GM18861 (cell line): ENCODE measurements at regions not wholly inside any gene's neighbourhood (a gene's known extent, or its start where the extent isn't known, plus 50 kb on each side); places are given as distances from the start of the nearest gene placed in this dataset.

Experiments used
- ATAC-seq: cut with Tn5 transposase; IDR thresholded peaks from one replicate; pipeline ENCODE4 v1.9.1; 2021; ENCODE audit not compliant: unreplicated experiment

DNA sequence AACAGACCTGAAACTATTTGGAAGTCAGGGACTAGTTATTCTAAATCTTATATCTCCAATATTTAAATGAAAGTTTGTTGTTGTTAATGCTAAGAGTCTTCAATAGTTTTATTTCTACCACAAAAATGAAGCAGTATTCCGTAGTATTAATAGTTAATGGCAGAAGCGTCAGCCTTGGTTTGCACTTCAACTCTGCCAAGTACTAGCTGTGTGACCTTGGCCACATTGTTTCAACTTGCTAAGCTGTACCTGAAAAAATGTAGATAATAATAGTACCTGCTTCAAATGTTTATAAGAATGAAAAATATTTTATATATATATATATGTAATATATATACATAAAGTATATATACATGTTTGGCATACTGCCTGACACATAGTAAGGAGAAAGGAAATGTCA, 354.6 kb upstream of the SATB1 start:
- ATAC-seq, result no peak

DNA sequence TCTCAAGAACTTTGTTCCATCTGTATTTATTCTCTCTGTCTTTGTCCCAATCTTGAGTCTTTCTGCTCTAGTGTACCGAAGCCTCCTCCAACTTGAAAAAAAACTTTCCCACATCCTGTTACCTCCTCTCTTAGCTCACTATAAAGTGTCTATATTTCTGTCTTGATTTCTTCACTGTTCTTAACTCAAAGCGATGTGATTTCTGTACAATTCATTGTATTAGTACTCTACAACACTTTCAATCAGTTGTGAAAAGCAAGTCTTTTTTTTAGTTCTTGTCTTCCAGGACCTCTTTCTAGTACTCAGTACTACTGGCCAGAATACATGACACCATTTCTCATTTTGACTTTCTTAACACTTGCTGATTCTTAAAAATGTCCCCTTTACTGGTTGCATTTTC, 353.5 kb upstream of the SATB1 start:
- ATAC-seq, result no peak

DNA sequence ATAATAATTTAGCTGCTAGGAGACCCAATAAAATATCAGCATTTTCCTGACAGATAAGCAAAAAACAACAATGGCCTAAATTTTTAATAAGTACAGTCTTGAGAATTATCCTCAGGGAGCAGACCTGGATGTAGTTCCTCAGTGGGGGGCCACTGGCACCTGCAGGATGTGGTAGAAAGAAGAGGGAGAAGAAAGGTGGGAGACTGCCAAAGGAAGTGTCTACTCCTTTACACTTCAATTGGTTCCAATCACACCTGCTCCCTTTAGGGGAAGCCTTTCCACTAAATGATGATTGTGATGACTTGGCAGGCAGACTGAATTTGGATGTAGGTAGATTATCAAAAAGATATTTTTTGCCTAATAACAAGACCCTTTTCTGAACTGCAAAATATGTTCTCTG, 353.0 kb upstream of the SATB1 start:
- ATAC-seq, result no peak

DNA sequence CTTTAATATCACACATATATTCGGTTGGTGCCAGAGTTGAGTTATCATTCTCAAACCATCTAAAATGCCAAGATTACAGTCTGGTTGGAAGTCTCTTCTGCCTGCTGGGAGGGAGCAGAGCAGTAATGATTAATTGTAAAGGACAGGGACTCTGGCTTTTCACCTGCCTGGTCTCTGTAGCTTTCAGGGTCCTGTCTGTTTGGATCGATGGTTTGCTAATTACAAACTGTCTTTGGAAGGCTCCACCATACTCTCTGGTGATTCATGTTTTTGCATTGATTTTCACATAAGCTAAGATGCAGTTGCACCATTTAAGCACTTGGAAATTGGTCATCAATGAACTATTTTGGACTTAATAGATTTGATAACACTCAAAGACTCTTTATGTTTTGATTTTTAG, 350.4 kb upstream of the SATB1 start:
- ATAC-seq, result no peak

DNA sequence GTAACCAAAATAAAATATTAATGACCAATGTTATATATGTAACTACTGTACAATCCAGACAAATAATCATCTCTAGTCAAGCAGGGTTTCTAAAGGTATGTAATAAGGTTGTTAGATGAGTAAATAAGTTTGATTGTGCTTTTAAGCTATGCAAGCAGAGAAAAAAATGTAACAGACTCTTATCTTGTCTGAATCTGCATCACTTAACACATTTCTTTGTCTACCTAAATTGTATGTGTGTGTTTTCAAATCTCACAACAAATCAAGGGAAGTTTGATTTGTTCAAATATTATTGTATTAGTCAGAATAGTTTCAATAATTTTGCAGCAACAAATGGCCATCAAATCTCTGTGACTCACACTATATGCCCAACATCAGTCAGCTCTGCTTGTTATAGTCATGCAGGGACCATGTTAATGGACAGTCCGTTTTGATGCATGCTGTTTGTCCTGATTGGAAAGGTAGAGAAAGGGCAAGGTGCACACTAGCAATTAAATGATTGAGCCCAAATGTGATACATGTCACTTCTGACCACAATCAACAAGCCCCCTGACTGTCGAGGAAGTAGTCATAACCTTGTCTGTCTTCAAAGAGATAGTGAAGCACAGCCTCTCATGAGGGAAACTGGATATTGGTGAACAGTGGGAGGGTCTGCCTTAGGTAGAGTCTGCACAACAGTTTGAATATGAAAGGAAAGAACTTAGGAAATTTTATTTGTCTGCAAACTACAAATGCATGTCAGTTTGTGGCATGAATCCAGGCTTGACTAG, 349.4 kb upstream of the SATB1 start:
- ATAC-seq, result no peak

DNA sequence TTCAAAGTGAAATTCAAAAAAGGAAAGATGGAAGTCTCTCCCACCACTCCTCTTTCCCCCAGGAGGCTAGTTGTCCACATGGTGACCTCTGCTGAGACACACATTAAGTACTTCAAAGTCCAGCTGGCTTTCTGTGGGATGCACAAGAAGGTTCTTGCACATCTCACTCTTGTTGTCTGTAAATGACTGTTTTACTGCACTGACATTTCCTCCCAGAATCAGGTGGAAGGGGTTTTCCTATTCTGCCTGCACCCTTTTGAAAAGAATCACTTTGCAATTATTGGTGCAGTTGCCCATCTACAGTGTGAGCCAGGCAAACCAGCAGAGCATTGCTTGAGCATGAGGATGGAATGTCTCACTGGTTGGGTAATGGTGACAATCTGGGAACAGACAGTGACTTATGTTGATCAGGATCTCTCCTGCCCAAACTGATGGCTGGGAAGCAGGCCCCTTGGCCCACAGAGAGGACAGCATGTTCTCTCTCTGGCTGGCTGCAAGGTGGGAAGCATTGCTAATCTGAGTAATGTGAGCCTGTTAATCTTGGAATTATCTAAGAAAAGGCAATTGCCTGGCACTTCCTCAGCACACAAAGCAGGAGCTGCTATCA, 347.7 kb upstream of the SATB1 start:
- no peak for ATAC-seq

DNA sequence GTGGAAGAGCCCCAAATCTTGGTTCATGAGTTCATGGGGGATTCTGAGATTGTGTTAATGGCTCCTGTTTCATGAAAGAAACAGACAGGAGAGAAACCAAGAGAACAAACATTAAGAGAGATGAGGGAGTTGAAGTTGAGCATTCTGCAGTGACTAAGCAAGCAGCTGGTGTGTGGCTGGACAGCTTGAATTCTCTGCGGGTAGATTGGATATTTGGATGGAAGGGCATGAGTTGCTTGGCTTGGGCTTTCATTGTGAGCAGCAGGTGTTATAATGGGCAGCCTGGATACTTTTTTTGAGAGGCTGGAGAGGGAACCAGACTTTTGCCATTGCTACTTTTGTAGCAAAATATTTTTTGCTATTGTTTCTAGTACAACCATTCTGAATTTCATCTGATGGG, 346.8 kb upstream of the SATB1 start:
- no peak for ATAC-seq

DNA sequence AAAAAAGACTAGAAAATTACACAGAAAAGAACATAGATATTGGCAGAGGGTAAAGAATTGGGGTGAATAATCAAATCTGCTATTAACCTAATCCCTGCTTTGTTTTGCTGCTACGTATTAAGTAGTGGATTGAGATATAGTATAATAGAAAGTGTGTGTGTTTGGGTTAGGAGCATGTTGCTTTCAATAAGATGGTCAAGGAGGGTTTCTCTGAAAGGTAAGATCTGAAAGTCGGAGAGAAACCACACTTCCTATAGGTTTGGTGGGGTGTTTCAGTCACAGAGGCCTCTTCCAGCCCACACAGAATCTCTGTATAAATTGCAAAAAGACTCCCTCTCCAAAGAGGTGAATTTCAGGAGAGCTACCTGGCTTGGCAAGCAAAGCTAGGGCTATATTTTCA, 345.7 kb upstream of the SATB1 start:
- no peak for ATAC-seq

DNA sequence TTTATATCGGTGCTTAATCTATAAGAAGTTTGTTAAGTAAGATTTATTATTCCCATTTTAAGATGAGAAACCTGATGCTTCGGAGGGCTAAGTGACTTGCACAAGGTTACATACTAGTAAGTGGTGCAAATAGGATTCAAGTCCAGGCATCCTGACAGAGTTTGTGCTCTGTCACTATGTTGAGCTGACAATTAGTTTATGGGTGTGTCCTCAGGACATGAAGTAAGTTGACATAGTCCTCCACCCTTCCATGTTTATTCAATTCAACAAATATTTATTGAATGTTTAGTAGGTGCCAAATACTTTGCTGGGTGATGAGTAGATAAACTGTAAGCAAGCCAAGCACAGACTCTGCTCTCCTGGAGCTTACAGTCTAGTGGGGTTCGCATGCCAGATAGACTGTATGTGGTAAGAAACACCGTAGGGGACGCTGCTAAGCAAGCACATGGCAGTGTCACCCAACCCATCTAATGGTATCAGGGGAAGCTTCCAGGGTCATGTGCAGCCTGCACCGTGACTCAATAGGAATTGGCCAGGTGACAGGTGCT, 342.7 kb upstream of the SATB1 start:
- ATAC-seq, result no peak

DNA sequence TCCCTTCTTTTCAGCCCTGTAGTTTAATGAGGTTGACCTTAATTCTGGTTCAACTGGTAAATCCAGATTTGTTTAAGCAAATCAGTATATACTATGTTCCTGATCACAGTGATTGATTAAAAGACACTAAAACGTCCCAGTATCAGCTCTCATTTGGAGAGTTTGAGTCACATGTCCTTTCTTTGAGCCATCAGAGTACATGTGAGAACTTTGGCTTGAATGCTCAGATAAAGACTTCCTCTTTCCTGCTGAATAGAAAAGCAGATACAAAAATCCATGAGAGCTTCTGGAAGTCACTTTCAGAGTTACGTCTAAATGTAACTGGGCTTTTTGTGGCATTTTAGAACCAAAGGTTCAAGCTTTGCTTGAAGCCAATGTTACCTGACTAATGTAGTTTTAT, 341.8 kb upstream of the SATB1 start:
- ATAC-seq, result no peak

DNA sequence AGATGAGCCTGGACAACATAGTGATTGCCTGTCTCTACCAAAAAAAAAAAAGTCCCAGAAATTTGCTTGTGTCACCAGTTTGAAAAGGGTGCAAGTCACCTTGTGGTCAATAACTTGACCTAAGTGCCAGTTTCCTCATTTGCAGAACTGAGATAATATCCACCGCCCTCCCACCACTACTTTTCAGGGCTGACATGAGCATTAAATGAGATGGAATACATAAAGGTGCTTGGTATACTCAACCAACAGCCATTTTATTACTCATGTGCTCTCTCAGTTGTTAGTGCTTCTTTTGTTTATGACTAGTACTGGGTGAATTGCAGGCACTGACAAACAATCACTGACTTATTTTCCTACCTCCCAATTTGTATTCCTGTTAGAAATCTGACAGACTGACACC, 340.5 kb upstream of the SATB1 start:
- no peak for ATAC-seq

DNA sequence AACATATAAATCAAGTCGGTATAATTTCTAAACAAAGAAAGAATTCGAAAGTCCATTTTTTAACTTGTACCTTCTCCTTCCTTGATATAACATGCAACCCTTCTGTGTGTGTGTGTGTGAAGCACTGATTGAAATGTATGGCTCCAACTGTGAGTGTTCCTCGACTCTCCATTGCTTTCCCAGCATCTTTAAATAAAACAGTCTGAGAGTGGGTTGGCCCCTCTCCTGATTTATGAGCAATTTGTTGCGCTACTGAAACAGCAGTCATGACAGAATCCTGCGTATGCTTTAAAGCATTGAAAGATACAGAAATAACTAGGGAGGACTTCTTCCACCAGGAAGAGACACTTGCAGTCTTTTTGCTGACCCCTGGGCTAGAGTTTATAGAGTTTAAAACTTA, 340.0 kb upstream of the SATB1 start:
- no peak for ATAC-seq

DNA sequence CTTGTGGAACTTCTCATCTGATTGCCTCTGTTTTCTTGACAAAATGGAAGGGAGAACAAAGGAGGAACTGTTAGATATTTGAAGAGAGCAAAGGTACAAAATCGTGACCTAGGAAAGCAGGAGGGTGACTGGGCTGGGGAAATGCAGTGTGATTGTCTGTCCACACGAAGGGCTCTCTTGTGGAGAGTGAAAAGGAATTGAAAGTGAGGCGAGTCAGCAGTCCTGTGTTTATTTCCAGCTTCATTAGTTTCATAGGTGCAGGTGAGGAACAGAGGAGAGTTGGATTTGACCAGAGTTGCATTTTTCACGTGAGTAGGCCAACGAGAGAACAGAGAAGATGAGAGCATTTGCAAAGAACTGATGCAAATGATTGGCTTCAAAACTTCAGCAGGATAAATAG, 336.4 kb upstream of the SATB1 start:
- no peak for ATAC-seq

DNA sequence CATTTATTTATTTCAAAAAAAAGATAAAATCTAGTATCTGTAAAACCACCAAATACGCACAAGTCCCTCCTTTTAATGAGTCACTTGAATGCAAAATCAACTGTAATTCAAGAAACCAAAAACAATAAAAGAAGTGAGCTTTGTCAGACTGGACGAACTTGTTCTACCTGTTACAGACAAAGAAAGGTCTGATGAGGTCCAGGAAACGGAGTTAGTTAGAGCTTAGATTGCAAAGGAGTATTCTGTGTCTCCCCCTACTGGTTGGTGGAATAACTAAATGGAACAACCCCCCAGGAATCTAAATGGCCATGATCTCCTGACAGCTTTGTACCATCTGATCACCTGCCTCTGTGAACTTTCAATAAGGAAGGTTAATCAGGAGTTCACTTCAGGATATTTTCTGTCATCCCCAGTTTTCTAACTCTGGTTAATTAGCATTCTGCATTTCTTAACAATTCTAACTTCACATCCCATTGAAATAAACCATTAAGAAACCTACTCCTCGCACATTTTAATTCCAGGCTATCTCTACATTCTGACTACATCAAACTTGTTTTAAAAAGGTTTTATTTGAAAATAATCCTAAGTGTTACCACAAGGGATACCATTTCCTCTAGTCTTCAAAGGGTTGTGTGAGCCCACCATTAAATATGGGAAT, 333.0 kb upstream of the SATB1 start:
- ATAC-seq, result peak; percentile 89

DNA sequence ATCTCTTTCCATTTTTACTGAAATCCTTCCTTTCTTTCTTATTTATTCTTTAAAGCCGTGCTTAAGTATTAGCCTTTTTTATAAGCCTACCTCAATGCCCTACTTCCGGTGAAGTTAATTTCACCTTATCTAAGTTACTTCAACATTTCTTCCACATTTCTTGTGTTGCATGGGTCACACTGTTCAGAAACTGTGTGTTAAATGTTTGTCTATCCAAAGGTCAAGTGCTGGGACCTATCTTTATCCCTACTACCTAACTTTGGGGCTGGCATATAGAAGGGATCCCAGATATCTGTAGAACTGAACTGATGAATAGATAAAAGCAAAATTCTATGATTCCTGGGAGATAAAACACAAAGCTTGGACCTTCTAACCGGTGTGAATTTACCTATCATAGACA, 332.3 kb upstream of the SATB1 start:
- ATAC-seq, result no peak

DNA sequence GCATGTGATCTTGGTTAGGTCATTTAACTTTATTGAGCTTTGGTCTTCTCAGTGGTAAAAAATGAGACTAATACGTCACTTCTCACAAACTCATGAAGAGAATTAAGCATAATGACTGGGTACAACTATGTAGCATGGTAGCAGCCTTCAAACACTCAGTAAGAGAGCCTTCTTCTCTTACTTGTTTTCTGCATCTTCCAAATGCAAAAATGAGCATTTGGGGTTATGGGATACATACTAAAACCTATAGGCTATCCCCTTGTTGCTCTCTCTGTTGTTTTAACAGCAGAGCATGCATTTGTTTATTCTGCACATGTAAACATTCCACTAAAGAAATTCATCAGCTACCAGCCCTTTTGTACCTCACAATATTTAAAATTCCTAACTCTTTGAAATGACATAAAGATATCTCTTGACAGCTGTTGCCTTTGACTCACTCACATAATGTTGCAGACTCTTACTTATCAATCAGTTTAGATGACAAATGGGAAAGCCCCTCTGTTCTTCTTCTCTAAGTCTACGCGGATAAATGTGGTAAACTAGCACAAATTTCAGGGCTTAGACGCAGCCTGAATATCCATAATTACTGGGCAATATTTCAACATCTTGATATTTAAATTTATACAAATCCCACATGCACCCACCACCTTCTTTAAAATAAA, 327.3 kb upstream of the SATB1 start:
- no peak for ATAC-seq

DNA sequence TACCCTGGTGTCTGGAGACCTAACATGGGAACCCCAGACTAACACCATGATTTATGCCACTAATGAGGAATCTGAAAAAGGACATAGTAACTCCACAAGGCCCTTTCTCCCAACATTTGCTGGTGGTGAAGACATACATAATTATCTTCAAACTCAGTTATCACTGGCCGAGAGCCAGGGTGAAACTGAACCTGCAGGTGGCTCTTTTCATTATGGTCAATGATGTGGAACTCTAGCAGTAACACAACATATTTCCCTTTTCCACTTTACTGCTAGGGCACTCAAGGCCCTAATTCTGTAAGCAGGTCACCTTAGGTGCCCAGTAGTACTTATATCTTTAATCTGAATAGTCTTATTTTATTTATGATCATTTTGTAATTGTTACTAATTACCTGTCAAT, 326.4 kb upstream of the SATB1 start:
- peak; percentile 64 for ATAC-seq

DNA sequence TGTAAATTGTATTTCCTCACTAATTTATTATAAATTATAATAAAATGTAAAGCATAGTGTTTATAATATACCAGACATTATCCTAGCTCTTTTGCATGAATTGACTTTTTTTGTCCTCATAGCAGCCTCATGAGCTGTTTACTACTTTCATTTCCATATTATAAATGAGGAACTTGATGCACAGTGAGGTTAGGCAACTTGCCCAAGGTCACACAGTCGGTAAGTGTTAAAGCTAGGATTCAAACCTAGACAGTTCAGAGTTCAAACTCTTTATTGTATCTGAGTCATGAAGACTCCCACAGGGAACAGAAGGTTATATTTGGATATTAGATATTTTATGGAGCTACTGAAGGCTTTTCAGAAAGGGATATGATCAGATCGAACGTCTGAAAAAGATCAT, 322.2 kb upstream of the SATB1 start:
- no peak for ATAC-seq

DNA sequence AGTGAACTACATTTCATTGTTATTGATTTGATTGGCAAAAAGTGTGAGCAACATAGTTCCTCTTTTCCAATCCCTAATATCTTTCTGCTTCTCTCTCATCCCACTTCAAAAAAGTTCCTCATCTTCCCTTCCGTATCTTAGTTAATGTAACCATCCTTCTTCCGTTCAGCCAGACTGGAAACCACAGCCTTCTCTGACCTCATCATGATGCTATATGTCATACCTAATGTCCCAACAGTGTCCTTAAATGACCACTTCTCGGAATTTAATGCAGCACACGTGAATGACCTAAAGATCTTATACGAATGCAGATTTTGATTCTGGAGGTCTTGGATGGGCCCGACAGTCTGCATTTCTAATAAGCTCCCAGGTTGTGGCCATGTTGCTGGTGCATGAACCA, 320.3 kb upstream of the SATB1 start:
- no peak for ATAC-seq

DNA sequence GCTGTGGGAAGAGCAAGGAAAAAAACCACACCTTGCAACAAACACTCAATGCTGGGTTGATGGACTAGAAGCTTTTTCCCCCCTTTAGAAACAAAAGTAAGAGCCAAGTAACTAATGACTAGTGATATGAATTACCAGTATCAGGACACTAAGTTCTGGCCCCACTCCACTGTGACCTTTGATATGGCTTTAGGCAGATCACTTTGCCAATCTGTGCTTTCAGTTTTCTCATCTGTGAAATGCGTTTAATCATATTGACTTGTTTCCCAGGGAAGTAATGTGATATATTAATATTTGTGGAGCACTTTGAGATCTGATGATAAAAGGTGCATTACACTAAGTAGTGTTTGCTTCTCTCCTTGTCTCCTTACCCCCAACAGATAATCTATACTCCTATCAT, 319.3 kb upstream of the SATB1 start:
- ATAC-seq, result no peak

DNA sequence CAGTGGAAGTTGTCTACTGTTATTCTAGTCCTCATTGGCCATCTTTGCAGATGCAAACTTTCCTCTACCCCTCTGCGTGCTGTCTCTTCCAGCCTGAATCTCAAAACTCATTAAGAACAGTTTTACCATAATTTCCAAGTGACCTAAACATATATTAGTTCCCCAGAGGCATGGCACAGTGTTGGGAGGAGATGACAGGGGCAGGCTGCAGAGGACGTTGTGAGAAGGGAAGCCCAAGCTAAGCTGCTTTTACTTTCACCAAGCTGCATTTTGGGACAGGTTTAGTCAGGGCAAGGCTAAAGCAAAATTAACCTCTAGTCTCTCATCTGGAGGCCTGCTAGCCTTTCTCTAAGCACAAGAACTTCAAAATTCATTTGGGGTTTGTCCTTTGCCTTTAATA, 318.6 kb upstream of the SATB1 start:
- ATAC-seq, result no peak
